Neural cell (in vitro differentiated cells): ENCODE measurements at regions not wholly inside any gene's neighbourhood (a gene's known extent, or its start where the extent isn't known, plus 50 kb on each side); places are given as distances from the start of the nearest gene placed in this dataset.

Experiments
- H2AFZ ChIP-seq: fragments of 200-600, 300-800 bp; sonication (generic), shearing (Covaris generic); 2 replicates; pipeline ENCODE4 v1.6.0; 2014; ENCODE audit warnings: low read depth, mild to moderate bottlenecking, antibody characterized with exemption, low read length, moderate library complexity
- H3F3A ChIP-seq: fragments of 200-600 bp; shearing (Covaris generic); 2 replicates; pipeline ENCODE4 v1.6.1; 2016; ENCODE audit warnings: mild to moderate bottlenecking, moderate library complexity, mixed read lengths, antibody characterized with exemption, low read length; ENCODE audit not compliant: insufficient read depth, poor library complexity, severe bottlenecking
- H3K27ac ChIP-seq: fragments of 200-600, 300-800 bp; sonication (generic), shearing (Covaris generic); 2 replicates; pipeline ENCODE4 v1.5.1; 2014; ENCODE audit warnings: mild to moderate bottlenecking, low read length, moderate library complexity
- H3K27me3 ChIP-seq: fragments of 300-800, 200-600 bp; sonication (generic), shearing (Covaris generic); 2 replicates; pipeline ENCODE4 v1.6.0; 2014; ENCODE audit warnings: mild to moderate bottlenecking, low read depth, low read length, moderate library complexity; ENCODE audit not compliant: insufficient read depth
- H3K36me3 ChIP-seq: fragments of 300-800, 200-600 bp; sonication (generic), shearing (Covaris generic); 2 replicates; pipeline ENCODE4 v1.5.1; 2014; ENCODE audit warnings: mild to moderate bottlenecking, antibody characterized with exemption, low read length, moderate library complexity; ENCODE audit not compliant: insufficient read depth
- H3K4me2 ChIP-seq: fragments of 300-800, 200-600 bp; sonication (generic), shearing (Covaris generic); 2 replicates; pipeline ENCODE4 v1.6.0; 2014; ENCODE audit warnings: mild to moderate bottlenecking, low read length
- H3K4me3 ChIP-seq: fragments of 300-800, 200-600 bp; sonication (generic), shearing (Covaris generic); 2 replicates; pipeline ENCODE4 v1.5.1; 2014; ENCODE audit warnings: mild to moderate bottlenecking, low read length, moderate library complexity
- H3K79me2 ChIP-seq: fragments of 200-600 bp; shearing (Covaris generic); replicated peaks from 2 replicates; pipeline ENCODE4 v1.6.0; 2014; ENCODE audit warnings: mild to moderate bottlenecking, low read length, moderate library complexity; ENCODE audit not compliant: insufficient read depth
- H3K9ac ChIP-seq: fragments of 300-800, 200-600 bp; sonication (generic), shearing (Covaris generic); 2 replicates; pipeline ENCODE4 v1.6.1; 2016; ENCODE audit warnings: mild to moderate bottlenecking, low read length, mixed read lengths
- H3K9me2 ChIP-seq: fragments of 200-600 bp; shearing (Covaris generic); 2 replicates; pipeline ENCODE4 v1.6.1; 2016; ENCODE audit warnings: mild to moderate bottlenecking, low read length, mixed read lengths; ENCODE audit not compliant: insufficient read depth
- H3K9me3 ChIP-seq: fragments of 200-600, 300-800 bp; sonication (generic), shearing (Covaris generic); 2 replicates; pipeline ENCODE4 v1.6.1; 2016; ENCODE audit warnings: mild to moderate bottlenecking, mixed run types, low read length, moderate library complexity, mixed read lengths
- H4K20me1 ChIP-seq: fragments of 200-600 bp; shearing (Covaris generic); 2 replicates; pipeline ENCODE4 v1.6.1; 2016; ENCODE audit warnings: mild to moderate bottlenecking, mixed run types; ENCODE audit not compliant: insufficient read depth
- CTCF ChIP-seq: fragments of 450-650 bp; IDR thresholded peaks from 2 replicates; pipeline ENCODE4 v1.5.1; 2014; ENCODE audit warnings: antibody characterized with exemption, mild to moderate bottlenecking, moderate library complexity; ENCODE audit not compliant: poor library complexity, severe bottlenecking
- EP300 ChIP-seq: fragments of 450-650 bp; conservative IDR thresholded peaks from 2 replicates; pipeline ENCODE4 v1.6.1; 2014; ENCODE audit warnings: antibody characterized with exemption, mild to moderate bottlenecking, moderate library complexity; ENCODE audit not compliant: poor library complexity, severe bottlenecking
- EZH2 ChIP-seq: fragments of 200-600, 300-800 bp; shearing (Covaris generic), sonication (generic); IDR thresholded peaks from 2 replicates; pipeline ENCODE4 v1.6.1; 2014; ENCODE audit warnings: antibody characterized with exemption, low read length, borderline replicate concordance, mild to moderate bottlenecking; ENCODE audit not compliant: insufficient read depth, poor library complexity, severe bottlenecking
- MXI1 ChIP-seq: fragments of 450-650 bp; conservative IDR thresholded peaks from 2 replicates; pipeline ENCODE4 v1.6.1; 2014; ENCODE audit warnings: antibody characterized with exemption, mild to moderate bottlenecking; ENCODE audit not compliant: poor library complexity, severe bottlenecking
- POLR2AphosphoS5 ChIP-seq: IDR thresholded peaks from 2 replicates; pipeline ENCODE4 v1.6.1; 2012
- RAD21 ChIP-seq: fragments of 450-650 bp; conservative IDR thresholded peaks from 2 replicates; pipeline ENCODE4 v1.6.1; 2014; ENCODE audit warnings: antibody characterized with exemption, mild to moderate bottlenecking, moderate library complexity
- REST ChIP-seq: IDR thresholded peaks from 2 replicates; pipeline ENCODE4 v1.6.1; 2012; ENCODE audit warnings: borderline replicate concordance
- SMC3 ChIP-seq: fragments of 450-650 bp; conservative IDR thresholded peaks from 2 replicates; pipeline ENCODE4 v1.6.1; 2014; ENCODE audit warnings: antibody characterized with exemption, mild to moderate bottlenecking, moderate library complexity; ENCODE audit not compliant: poor library complexity
- TAF1 ChIP-seq: IDR thresholded peaks from 2 replicates; pipeline ENCODE4 v1.6.1; 2012; ENCODE audit warnings: low read depth

GRCh38 chr16:22664561-22664997 lies 149.4 kb upstream of the HS3ST2 start:
- Histone ChIP-seq H3K4me3 (no peak overlapping the region), H3F3A (no peaks in the 10 kb centered on the region), H3K27me3 (no peaks in the 10 kb centered on the region), H3K9ac (no peak overlapping the region), H3K27ac (no peak overlapping the region), H3K4me2 (no peak overlapping the region), H3K36me3 (no peaks in the 10 kb centered on the region), H3K9me2 (no peaks in the 10 kb centered on the region), H4K20me1 (no peaks in the 10 kb centered on the region), H3K79me2 (no peaks in the 10 kb centered on the region), H3K9me3 (no peaks in the 10 kb centered on the region), H2AFZ (no peak overlapping the region)
- TF ChIP-seq POLR2AphosphoS5 (no peak), EP300 (no peak), RAD21 (no peak), CTCF (no peak), SMC3 (no peak), TAF1 (no peak)

- H4K20me1 ChIP-seq: no peaks in the 10 kb centered on the region
- no peak overlapping the region for H2AFZ ChIP-seq
- no peaks in the 10 kb centered on the region for H3K36me3 ChIP-seq
- H3K79me2 ChIP-seq: no peaks in the 10 kb centered on the region
- no peaks in the 10 kb centered on the region for H3K9me2 ChIP-seq
- no peak overlapping the region for H3K4me3 ChIP-seq
- TF ChIP-seq EZH2 (no peak), TAF1 (no peak), MXI1 (no peak), REST (no peak), CTCF (no peak), RAD21 (no peak), SMC3 (no peak), EP300 (no peak)
- no peak overlapping the region for H3K4me2 ChIP-seq
- no peaks in the 10 kb centered on the region for H3K9me3 ChIP-seq
- no peak overlapping the region for H3K9ac ChIP-seq
- no peaks in the 10 kb centered on the region for H3F3A ChIP-seq
- H3K27me3 ChIP-seq: no peaks in the 10 kb centered on the region
- no peak overlapping the region for H3K27ac ChIP-seq
These were observed 148.7 kb upstream of the HS3ST2 start for GRCh38 chr16:22665048-22665797.
